Heart right ventricle (tissue), 16 donors: ENCODE measurements at regions not wholly inside any gene's neighbourhood (a gene's known extent, or its start where the extent isn't known, plus 50 kb on each side); places are given as distances from the start of the nearest gene placed in this dataset.

Experiments used
- ATAC-seq, 8 donors: fragments of 200-7000 bp; cut with Tn5 transposase; one replicate each; pipeline ENCODE4 v1.9.1; 2020; ENCODE audit warnings: mild to moderate bottlenecking in 8 of 8, moderate library complexity in 8 of 8, moderate number of reproducible peaks in 1 of 8
- DNase-seq, 2 donors: peaks; one replicate each; pipeline ENCODE4 v3.0.0-alpha.2; 2020
- H3K27ac ChIP-seq, 10 donors: fragments of 200-600 bp; sonication (generic) in 2 of 10; one replicate each; pipeline versions ENCODE4 v1.5.0 to v1.8.0; 2020 to 2022; ENCODE audit warnings: mild to moderate bottlenecking in 3 of 10
- H3K27me3 ChIP-seq, 7 donors: fragments of 200-600 bp; one replicate each; pipeline ENCODE4 v1.8.0; 2021 to 2022; ENCODE audit warnings: mild to moderate bottlenecking in 2 of 7
- H3K36me3 ChIP-seq, 9 donors: fragments of 200-600 bp; sonication (generic) in 1 of 9; one replicate each; pipeline versions ENCODE4 v1.5.0 to v1.8.0; 2020 to 2022; ENCODE audit warnings: mild to moderate bottlenecking in 2 of 9
- H3K4me1 ChIP-seq, 9 donors: fragments of 200-600 bp; sonication (generic) in 1 of 9; one replicate each; pipeline versions ENCODE4 v1.5.0 to v1.8.0; 2020 to 2022; ENCODE audit warnings: mild to moderate bottlenecking in 4 of 9
- H3K4me3 ChIP-seq, 10 donors: fragments of 200-600 bp; sonication (generic) in 2 of 10; one replicate each; pipeline versions ENCODE4 v1.5.0 to v1.8.0; 2020 to 2022; ENCODE audit warnings: mild to moderate bottlenecking in 7 of 10, moderate library complexity in 2 of 10
- H3K9me3 ChIP-seq, 11 donors: fragments of 200-600 bp in 10 of 11; sonication (generic) in 2 of 11; one replicate each; pipeline versions ENCODE4 v1.5.0 to v1.8.0; 2013 to 2022; ENCODE audit warnings: mild to moderate bottlenecking in 2 of 11, control low read depth in 1 of 11, moderate library complexity in 1 of 11
- WGBS, 2 donors: extraction: QIAGEN DNeasy Blood & Tissue Kit; methylation state at CpG; one replicate each; pipeline ENCODE4 v1.1.7; 2013; ENCODE audit warnings: inconsistent platforms in 1 of 2; 5-methylcytosine and 5-hydroxymethylcytosine counted together
- intact Hi-C, 10 donors: fragments of 100-400 bp; cut with DNase I; formaldehyde crosslinking; loops; one replicate each; pipeline versions ENCODE4 v1.11.1 to v1.14.2; 2022
- TF ChIP-seq, protein P1 (sequence below), 9 donors: fragments of 200-600 bp; sonication (generic) in 2 of 9; IDR thresholded peaks; one replicate each; pipeline versions ENCODE4 v1.5.0 to v1.8.0; 2021 to 2022; ENCODE audit warnings: antibody characterized with exemption in 9 of 9, mild to moderate bottlenecking in 5 of 9, moderate library complexity in 1 of 9
- donor health status: Arrhythmogenic right ventricular cardiomyopathy.
- donor health status: ischemic (EF 13 %, LVEDD 7.1; RV severe dilation, severe dysfunction).
- donor health status: healthy with polysubstance abuse.
- donor health status: DM: no; HTN: yes; CAD: no.
- donor health status: DM: no; HTN: no; CAD: no.
- donor health status: ischemic (EF 25% LVEDD 6.9; RV normal size, moderate dysfunction).
- donor health status: ischemic (EF 25% LVEDD 5.7; RV mildly dilated, moderate dysfunction).
- donor health status: healthy.
- donor health status: DM: yes; HTN: yes; CAD: no.
- donor health status: Ischemic cardiomyopathy.
- donor health status: ischemic (EF 35%, LVEDD 5.7; RV mildly dilated, moderate dysfunction).
- donor health status: nonischemic (EF 11% LVEDD 7.7; RV severe dilation, severe dysfunction).
- donor health status: DM: yes; HTN: yes; CAD: no.
- donor health status: PGD.
- donor health status: ischemic (EF 29% LVEDD 5.4; RV normal size, mild dysfunction).
- donor health status: nonischemic (EF 23%, LVEDD 6.1; RV moderate dilation, normal function).

DNA sequence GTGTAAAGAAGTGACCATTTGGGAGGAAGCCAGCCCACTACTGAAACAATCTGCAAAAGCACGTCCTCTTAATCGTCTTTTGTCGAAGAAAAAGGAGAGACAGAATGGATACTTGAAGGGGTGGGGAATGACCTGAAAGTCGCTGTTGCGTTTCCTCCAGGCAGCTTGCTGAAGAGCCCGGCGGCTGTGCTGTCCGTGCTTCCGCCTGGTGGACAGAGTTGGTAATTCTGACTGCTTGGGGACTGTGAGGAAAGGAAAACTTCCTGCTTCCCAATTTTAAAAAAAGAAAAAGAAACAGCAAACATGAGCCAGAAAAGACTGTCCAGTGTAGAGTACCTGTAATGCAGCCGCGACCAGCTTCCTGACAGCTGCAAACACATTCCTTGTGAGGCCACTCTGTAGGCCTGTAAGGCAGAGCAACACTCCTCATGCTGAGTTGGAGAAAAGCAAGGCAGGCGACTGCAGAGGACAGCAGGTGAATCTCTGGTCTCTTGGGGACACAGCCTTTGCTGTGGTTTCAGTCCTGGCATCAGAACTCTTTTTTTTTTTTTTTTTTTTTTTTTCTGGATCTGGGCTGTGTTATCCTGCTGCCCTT is 251.1 kb upstream of the TBX18 start:
- Histone ChIP-seq H3K4me1 (peaks cover 0 to 6% (median 0%) of the 10 kb centered on the region in 9 donors), H3K27ac (no peak overlapping the region), H3K9me3 (no peaks in the 10 kb centered on the region), H3K36me3 (no peaks in the 10 kb centered on the region), H3K4me3 (no peak overlapping the region), H3K27me3 (peaks cover 0 to 3% (median 0%) of the 10 kb centered on the region in 7 donors)
- DNase-seq (peak; percentile 31 to 38), ATAC-seq (peak in 6 of 8 donors; percentile 55 to 83 (median 66))
- WGBS, 2 donors, result 8 to 10% methylated on average over 12 of the region's 12 CpGs
- intact Hi-C loops, result loop anchor here in 1 of 10 donors (10.0 kb wide), 1 partner anchor 591 kb away; no protein-coding TSS in a partner anchor
- TF ChIP-seq, protein P1, sequence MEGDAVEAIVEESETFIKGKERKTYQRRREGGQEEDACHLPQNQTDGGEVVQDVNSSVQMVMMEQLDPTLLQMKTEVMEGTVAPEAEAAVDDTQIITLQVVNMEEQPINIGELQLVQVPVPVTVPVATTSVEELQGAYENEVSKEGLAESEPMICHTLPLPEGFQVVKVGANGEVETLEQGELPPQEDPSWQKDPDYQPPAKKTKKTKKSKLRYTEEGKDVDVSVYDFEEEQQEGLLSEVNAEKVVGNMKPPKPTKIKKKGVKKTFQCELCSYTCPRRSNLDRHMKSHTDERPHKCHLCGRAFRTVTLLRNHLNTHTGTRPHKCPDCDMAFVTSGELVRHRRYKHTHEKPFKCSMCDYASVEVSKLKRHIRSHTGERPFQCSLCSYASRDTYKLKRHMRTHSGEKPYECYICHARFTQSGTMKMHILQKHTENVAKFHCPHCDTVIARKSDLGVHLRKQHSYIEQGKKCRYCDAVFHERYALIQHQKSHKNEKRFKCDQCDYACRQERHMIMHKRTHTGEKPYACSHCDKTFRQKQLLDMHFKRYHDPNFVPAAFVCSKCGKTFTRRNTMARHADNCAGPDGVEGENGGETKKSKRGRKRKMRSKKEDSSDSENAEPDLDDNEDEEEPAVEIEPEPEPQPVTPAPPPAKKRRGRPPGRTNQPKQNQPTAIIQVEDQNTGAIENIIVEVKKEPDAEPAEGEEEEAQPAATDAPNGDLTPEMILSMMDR (IDR thresholded peaks at IDR 0.05), result peak; percentile 24 to 69 (median 54)

DNA sequence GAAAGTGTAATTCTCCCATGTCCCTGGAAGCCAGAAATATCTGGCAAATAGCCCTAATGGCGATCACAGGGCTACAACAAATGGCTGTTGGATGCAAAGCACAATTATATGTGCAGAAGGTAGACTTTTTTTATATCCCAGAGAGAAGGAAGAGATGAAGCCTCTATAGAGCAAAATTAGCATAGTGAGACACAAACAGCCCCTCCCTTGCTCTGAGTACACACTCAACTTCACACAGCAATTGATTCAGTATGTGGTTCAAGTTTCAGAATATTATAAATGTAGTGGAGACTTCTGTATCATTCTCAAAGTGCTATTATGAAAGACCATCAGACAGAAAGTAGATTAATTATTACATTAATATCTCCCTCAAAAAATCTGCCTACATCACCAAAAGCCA is 246.5 kb upstream of the TBX18 start:
- peaks cover 0 to 6% (median 0%) of the 10 kb centered on the region in 9 donors for H3K4me1 ChIP-seq
- DNase-seq (no peak), ATAC-seq (no peak)
- peaks cover 0 to 3% (median 0%) of the 10 kb centered on the region in 7 donors for H3K27me3 ChIP-seq
- H3K4me3 ChIP-seq, result no peak overlapping the region
- peaks cover 0 to 6% (median 0%) of the 10 kb centered on the region in 11 donors for H3K9me3 ChIP-seq
- WGBS, 2 donors, result 41 to 49% methylated on average over 1 of the region's 1 CpG
- intact Hi-C loops, result loop anchor here in 1 of 10 donors (10.0 kb wide), 1 partner anchor 586 kb away; no protein-coding TSS in a partner anchor
- TF ChIP-seq, protein P1 (IDR thresholded peaks at IDR 0.05), result no peak
- no peaks in the 10 kb centered on the region for H3K36me3 ChIP-seq
- no peak overlapping the region for H3K27ac ChIP-seq

DNA sequence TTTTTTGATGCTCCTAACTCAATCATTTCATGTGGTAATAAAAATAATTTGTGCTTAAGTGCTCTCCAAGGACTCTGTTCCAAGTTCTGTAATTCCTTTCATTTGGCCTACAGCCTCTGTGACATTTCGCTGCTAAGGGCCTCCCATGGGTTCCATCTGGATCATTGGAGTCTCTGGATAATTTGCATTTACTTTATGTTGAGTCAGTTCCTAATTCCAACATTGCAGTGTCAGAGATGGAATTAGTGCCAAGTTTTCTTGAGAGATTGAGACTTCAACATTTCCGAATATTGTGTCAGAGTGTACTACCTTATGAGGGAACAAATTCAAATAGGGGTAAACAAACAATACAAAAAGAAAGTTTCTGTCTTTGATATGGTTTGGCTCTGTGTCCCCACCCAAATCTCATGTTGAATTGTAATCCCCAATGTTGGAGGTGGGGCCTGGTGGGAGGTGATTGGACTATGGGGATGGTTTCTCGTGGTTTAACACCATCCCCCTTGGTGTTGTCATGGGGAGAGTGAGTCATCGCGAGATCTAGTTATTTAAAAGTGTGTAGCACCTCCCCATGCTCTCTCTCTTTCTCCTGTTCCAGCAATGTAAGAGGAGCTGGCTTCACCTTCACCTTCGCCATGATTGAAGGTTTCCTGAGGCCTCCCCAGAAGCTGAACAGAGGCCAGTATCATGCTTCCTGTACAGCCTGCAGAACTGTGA is 244.1 kb upstream of the TBX18 start:
- no peaks in the 10 kb centered on the region for H3K4me1 ChIP-seq
- H3K4me3 ChIP-seq, result no peak overlapping the region
- peak in 1 of 8 donors; percentile 37 for ATAC-seq
- H3K36me3 ChIP-seq, result no peaks in the 10 kb centered on the region
- TF ChIP-seq, protein P1 (IDR thresholded peaks at IDR 0.05), result no peak
- peaks cover 0 to 6% (median 0%) of the 10 kb centered on the region in 11 donors for H3K9me3 ChIP-seq
- H3K27me3 ChIP-seq, result no peaks in the 10 kb centered on the region
- intact Hi-C loops, result loop anchor here in 1 of 10 donors (10.0 kb wide), 1 partner anchor 234 kb away; no protein-coding TSS in a partner anchor
- no peak overlapping the region for H3K27ac ChIP-seq
- no peak for DNase-seq
- WGBS, 2 donors, result 72 to 81% methylated on average over 6 of the region's 6 CpGs

DNA sequence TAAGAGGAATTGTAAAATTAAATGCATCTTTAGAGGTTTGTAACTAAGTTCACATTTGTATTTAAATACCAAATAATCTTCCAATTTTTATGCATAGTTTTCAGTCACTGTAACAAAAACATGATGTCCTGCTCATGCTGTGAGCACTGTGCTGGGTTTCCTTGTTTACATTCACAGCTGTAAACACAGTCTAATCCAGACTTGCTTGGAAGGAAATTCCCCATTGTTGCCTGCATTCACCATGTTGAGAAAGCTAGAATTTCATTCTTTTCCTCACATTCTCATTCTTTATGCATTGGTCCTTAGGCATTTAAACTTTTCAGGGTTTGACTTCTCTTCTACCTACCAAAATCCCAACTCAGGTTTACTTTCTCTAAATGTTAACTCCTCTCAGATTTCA is 242.0 kb upstream of the TBX18 start:
- TF ChIP-seq, protein P1 (IDR thresholded peaks at IDR 0.05), result no peak
- DNase-seq, result no peak

More for the DNA sequence above, 242.0 kb upstream of the TBX18 start:
- Histone ChIP-seq H3K4me3 (no peak overlapping the region), H3K36me3 (no peaks in the 10 kb centered on the region), H3K27me3 (no peaks in the 10 kb centered on the region), H3K4me1 (no peaks in the 10 kb centered on the region), H3K9me3 (peaks cover 0 to 6% (median 0%) of the 10 kb centered on the region in 11 donors), H3K27ac (no peak overlapping the region)
- ATAC-seq, result no peak
- intact Hi-C loops, result loop anchor here in 1 of 10 donors (10.0 kb wide), 1 partner anchor 232 kb away; no protein-coding TSS in a partner anchor
